ENCODE measurements at regions not wholly inside any gene's neighbourhood (a gene's known extent, or its start where the extent isn't known, plus 50 kb on each side); places are given as distances from the start of the nearest gene placed in this dataset.
"Not testable (repeated sequence)": the region's sequence is repeated elsewhere in the genome, so short reads cannot be mapped to it uniquely, and the experiment has no call there.

DNA sequence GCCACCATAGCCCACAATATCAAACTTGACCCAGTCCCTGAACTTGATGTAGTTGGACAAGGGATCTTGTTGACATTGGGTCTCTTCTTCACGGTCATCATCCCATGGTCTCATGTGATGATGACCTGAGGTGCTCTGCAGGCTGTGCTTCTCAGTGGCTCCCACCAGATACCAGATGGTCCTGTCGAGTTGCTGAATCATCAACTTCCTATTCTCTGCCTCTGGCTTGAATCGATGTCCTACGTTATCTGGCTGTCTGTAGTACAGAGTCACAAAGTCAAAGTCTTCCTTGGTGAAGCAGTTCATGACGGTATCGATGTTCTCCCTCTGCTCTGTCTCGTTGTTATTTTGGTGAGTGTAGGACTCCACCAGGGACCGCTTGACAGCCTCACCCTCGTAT is 145.7 kb upstream of the ALDH3B2 start:
- peak in 2 of 3 donors; percentile 57 to 67 for DNase-seq
- Histone ChIP-seq H3K4me1 (ENCODE audit: control extremely low read depth in 1 of 4, control insufficient read depth in 4 of 4, insufficient read depth in 4 of 4, low read length in 3 of 4) (no peaks in the 10 kb centered on the region), H3K27ac (ENCODE audit: insufficient read depth in 1 of 2, low read depth in 1 of 2, low read length in 2 of 2, poor library complexity in 1 of 2, severe bottlenecking in 2 of 2) (no peak overlapping the region), H3K27me3 (replicated peaks in 2 of 5; ENCODE audit: control insufficient read depth in 4 of 5, insufficient read depth in 5 of 5, low read length in 4 of 5) (peaks cover 0 to 17% (median 3%) of the 10 kb centered on the region in 5 experiments), H3K4me3 (ENCODE audit: control insufficient read depth in 1 of 7, extremely low read depth in 1 of 7, insufficient read depth in 4 of 7, low read depth in 2 of 7, low read length in 6 of 7) (no peak overlapping the region), H3K9me3 (ENCODE audit: control extremely low read depth in 1 of 5, control insufficient read depth in 4 of 5, insufficient read depth in 2 of 5, low read depth in 1 of 5, low read length in 4 of 5) (no peaks in the 10 kb centered on the region), H3K36me3 (ENCODE audit: control insufficient read depth in 4 of 4, insufficient read depth in 4 of 4, low read length in 3 of 4) (no peaks in the 10 kb centered on the region)
- ChIA-PET CTCF (no interaction called here), POLR2A (no interaction called here)
- 40% methylated on average over 7 of the region's 9 CpGs for WGBS (ENCODE audit: insufficient coverage)

- H3K27me3 ChIP-seq (replicated peaks in 2 of 5; ENCODE audit: control insufficient read depth in 4 of 5, insufficient read depth in 5 of 5, low read length in 4 of 5); H3K27ac ChIP-seq (ENCODE audit: insufficient read depth in 1 of 2, low read depth in 1 of 2, low read length in 2 of 2, poor library complexity in 1 of 2, severe bottlenecking in 2 of 2); H3K4me3 ChIP-seq (ENCODE audit: control insufficient read depth in 1 of 7, extremely low read depth in 1 of 7, insufficient read depth in 4 of 7, low read depth in 2 of 7, low read length in 6 of 7); H3K4me1 ChIP-seq (ENCODE audit: control extremely low read depth in 1 of 4, control insufficient read depth in 4 of 4, insufficient read depth in 4 of 4, low read length in 3 of 4); H3K36me3 ChIP-seq (ENCODE audit: control insufficient read depth in 4 of 4, insufficient read depth in 4 of 4, low read length in 3 of 4); POLR2A ChIA-PET; DNase-seq; H3K9me3 ChIP-seq (ENCODE audit: control extremely low read depth in 1 of 5, control insufficient read depth in 4 of 5, insufficient read depth in 2 of 5, low read depth in 1 of 5, low read length in 4 of 5): not testable (repeated sequence)
- WGBS (ENCODE audit: insufficient coverage): 97% methylated on average over 12 of the region's 21 CpGs
- CTCF ChIA-PET: interaction anchor here (0.6 kb wide), 1 partner anchor 145 kb away, joined by 3 read pairs; no protein-coding TSS in a partner anchor
These were observed 143.1 kb upstream of the ALDH3B2 start for GRCh38 chr11:67817558-67817957.

DNA sequence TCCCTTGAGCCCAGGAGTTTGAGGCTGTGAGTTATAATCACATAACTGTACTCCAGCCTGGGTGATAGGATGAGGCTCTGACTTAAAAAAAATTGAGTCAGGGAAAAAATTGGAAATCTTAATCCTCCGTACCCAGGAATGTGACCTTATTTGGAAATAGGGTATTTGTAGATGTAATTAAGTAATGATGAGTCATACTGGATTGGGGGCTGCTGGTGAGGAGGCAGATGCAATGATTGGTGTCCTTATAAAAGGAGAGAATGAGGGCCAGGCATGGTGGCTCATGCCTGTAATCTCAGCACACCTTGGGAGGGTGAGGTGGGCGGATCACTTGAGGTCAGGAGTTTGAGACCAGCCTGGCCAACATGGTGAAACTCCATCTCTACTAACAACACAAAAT is 134.9 kb upstream of the ALDH3B2 start:
- H3K4me3 ChIP-seq (ENCODE audit: control insufficient read depth in 1 of 7, extremely low read depth in 1 of 7, insufficient read depth in 4 of 7, low read depth in 2 of 7, low read length in 6 of 7); H3K36me3 ChIP-seq (ENCODE audit: control insufficient read depth in 4 of 4, insufficient read depth in 4 of 4, low read length in 3 of 4); H3K9me3 ChIP-seq (ENCODE audit: control extremely low read depth in 1 of 5, control insufficient read depth in 4 of 5, insufficient read depth in 2 of 5, low read depth in 1 of 5, low read length in 4 of 5); POLR2A ChIA-PET; H3K27me3 ChIP-seq (replicated peaks in 2 of 5; ENCODE audit: control insufficient read depth in 4 of 5, insufficient read depth in 5 of 5, low read length in 4 of 5); H3K27ac ChIP-seq (ENCODE audit: insufficient read depth in 1 of 2, low read depth in 1 of 2, low read length in 2 of 2, poor library complexity in 1 of 2, severe bottlenecking in 2 of 2); H3K4me1 ChIP-seq (ENCODE audit: control extremely low read depth in 1 of 4, control insufficient read depth in 4 of 4, insufficient read depth in 4 of 4, low read length in 3 of 4); CTCF ChIA-PET: not testable (repeated sequence)
- peak in 1 of 3 donors; percentile 10 for DNase-seq
- 78% methylated on average over 1 of the region's 2 CpGs for WGBS (ENCODE audit: insufficient coverage)

DNA sequence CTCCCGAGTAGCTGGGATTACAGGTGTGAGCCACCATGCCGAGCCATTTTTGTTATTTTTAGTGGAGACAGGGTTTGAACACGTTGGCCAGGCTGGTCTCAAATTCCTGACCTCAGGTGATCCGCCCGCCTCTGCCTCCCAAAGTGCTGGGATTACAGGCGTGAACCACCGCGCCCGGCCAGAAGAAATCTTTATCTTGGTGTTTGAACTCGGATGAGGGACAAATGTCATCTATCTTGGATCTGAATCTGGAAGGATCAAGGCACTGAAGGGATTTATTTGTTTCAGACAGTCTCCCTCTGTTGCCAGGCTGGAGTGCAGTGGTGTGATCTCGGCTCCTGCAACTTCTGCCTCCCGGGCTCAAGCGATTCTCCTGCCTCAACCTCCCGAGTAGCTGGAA is 133.5 kb upstream of the ALDH3B2 start:
- POLR2A ChIA-PET; DNase-seq; CTCF ChIA-PET; H3K27me3 ChIP-seq (replicated peaks in 2 of 5; ENCODE audit: control insufficient read depth in 4 of 5, insufficient read depth in 5 of 5, low read length in 4 of 5); H3K9me3 ChIP-seq (ENCODE audit: control extremely low read depth in 1 of 5, control insufficient read depth in 4 of 5, insufficient read depth in 2 of 5, low read depth in 1 of 5, low read length in 4 of 5); H3K4me3 ChIP-seq (ENCODE audit: control insufficient read depth in 1 of 7, extremely low read depth in 1 of 7, insufficient read depth in 4 of 7, low read depth in 2 of 7, low read length in 6 of 7); H3K4me1 ChIP-seq (ENCODE audit: control extremely low read depth in 1 of 4, control insufficient read depth in 4 of 4, insufficient read depth in 4 of 4, low read length in 3 of 4); H3K27ac ChIP-seq (ENCODE audit: insufficient read depth in 1 of 2, low read depth in 1 of 2, low read length in 2 of 2, poor library complexity in 1 of 2, severe bottlenecking in 2 of 2); H3K36me3 ChIP-seq (ENCODE audit: control insufficient read depth in 4 of 4, insufficient read depth in 4 of 4, low read length in 3 of 4): not testable (repeated sequence)
- WGBS (ENCODE audit: insufficient coverage): 98% methylated on average over 6 of the region's 14 CpGs

- no CpG with 5 or more reads among the region's 8 CpGs for WGBS (ENCODE audit: insufficient coverage)
- H3K9me3 ChIP-seq (ENCODE audit: control extremely low read depth in 1 of 5, control insufficient read depth in 4 of 5, insufficient read depth in 2 of 5, low read depth in 1 of 5, low read length in 4 of 5); DNase-seq; CTCF ChIA-PET; H3K27me3 ChIP-seq (replicated peaks in 2 of 5; ENCODE audit: control insufficient read depth in 4 of 5, insufficient read depth in 5 of 5, low read length in 4 of 5); H3K27ac ChIP-seq (ENCODE audit: insufficient read depth in 1 of 2, low read depth in 1 of 2, low read length in 2 of 2, poor library complexity in 1 of 2, severe bottlenecking in 2 of 2); H3K4me1 ChIP-seq (ENCODE audit: control extremely low read depth in 1 of 4, control insufficient read depth in 4 of 4, insufficient read depth in 4 of 4, low read length in 3 of 4); H3K36me3 ChIP-seq (ENCODE audit: control insufficient read depth in 4 of 4, insufficient read depth in 4 of 4, low read length in 3 of 4); POLR2A ChIA-PET: not testable (repeated sequence)
- peak overlapping the region in 1 of 7 experiments; percentile 78 for H3K4me3 ChIP-seq (ENCODE audit: control insufficient read depth in 1 of 7, extremely low read depth in 1 of 7, insufficient read depth in 4 of 7, low read depth in 2 of 7, low read length in 6 of 7)
These were observed 132.4 kb upstream of the ALDH3B2 start for GRCh38 chr11:67806728-67807235.

DNA sequence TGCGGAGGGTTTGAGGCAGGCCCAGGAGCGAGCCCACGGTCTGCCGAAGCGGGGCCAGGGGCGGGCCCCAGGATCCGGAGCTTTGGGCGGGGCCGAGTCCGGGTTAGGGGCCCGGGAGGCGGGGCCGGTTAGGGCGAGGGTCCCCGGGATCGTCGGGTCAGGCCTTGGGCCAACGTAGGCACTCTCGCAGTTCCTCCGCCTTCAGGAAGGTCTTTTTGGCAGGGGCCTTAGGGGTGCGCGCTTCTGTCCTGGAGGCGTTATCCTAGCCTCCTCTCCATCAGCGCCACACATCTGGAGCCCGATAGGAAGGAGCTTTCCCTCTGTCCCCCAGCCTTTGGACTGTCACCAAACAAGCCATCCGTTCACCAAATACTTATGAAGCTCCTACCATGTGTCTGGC is 131.8 kb upstream of the ALDH3B2 start:
- CTCF ChIA-PET; H3K4me1 ChIP-seq (ENCODE audit: control extremely low read depth in 1 of 4, control insufficient read depth in 4 of 4, insufficient read depth in 4 of 4, low read length in 3 of 4); H3K9me3 ChIP-seq (ENCODE audit: control extremely low read depth in 1 of 5, control insufficient read depth in 4 of 5, insufficient read depth in 2 of 5, low read depth in 1 of 5, low read length in 4 of 5); H3K27me3 ChIP-seq (replicated peaks in 2 of 5; ENCODE audit: control insufficient read depth in 4 of 5, insufficient read depth in 5 of 5, low read length in 4 of 5); POLR2A ChIA-PET; H3K36me3 ChIP-seq (ENCODE audit: control insufficient read depth in 4 of 4, insufficient read depth in 4 of 4, low read length in 3 of 4): not testable (repeated sequence)
- Histone ChIP-seq H3K4me3 (ENCODE audit: control insufficient read depth in 1 of 7, extremely low read depth in 1 of 7, insufficient read depth in 4 of 7, low read depth in 2 of 7, low read length in 6 of 7) (peak overlapping the region; percentile 35 to 78 (median 59)), H3K27ac (ENCODE audit: insufficient read depth in 1 of 2, low read depth in 1 of 2, low read length in 2 of 2, poor library complexity in 1 of 2, severe bottlenecking in 2 of 2) (peak overlapping the region in 1 of 2 experiments; percentile 77)
- peak in 2 of 3 donors; percentile 13 to 45 for DNase-seq
- 0% methylated on average over 18 of the region's 26 CpGs for WGBS (ENCODE audit: insufficient coverage)

- peak; percentile 96 to 98 (median 98) for DNase-seq
- H3K36me3 ChIP-seq (ENCODE audit: control insufficient read depth in 4 of 4, insufficient read depth in 4 of 4, low read length in 3 of 4); H3K4me1 ChIP-seq (ENCODE audit: control extremely low read depth in 1 of 4, control insufficient read depth in 4 of 4, insufficient read depth in 4 of 4, low read length in 3 of 4); H3K9me3 ChIP-seq (ENCODE audit: control extremely low read depth in 1 of 5, control insufficient read depth in 4 of 5, insufficient read depth in 2 of 5, low read depth in 1 of 5, low read length in 4 of 5); CTCF ChIA-PET; H3K27me3 ChIP-seq (replicated peaks in 2 of 5; ENCODE audit: control insufficient read depth in 4 of 5, insufficient read depth in 5 of 5, low read length in 4 of 5); POLR2A ChIA-PET: not testable (repeated sequence)
- peak overlapping the region; percentile 46 to 77 for H3K27ac ChIP-seq (ENCODE audit: insufficient read depth in 1 of 2, low read depth in 1 of 2, low read length in 2 of 2, poor library complexity in 1 of 2, severe bottlenecking in 2 of 2)
- 0% methylated on average over 39 of the region's 66 CpGs for WGBS (ENCODE audit: insufficient coverage)
- H3K4me3 ChIP-seq (ENCODE audit: control insufficient read depth in 1 of 7, extremely low read depth in 1 of 7, insufficient read depth in 4 of 7, low read depth in 2 of 7, low read length in 6 of 7): peak overlapping the region; percentile 55 to 82 (median 76)
These were observed 131.1 kb upstream of the ALDH3B2 start for GRCh38 chr11:67805253-67806126.

All from common myeloid progenitor, CD34-positive (primary cell).